Smooth muscle cell (in vitro differentiated cells): ENCODE measurements at regions not wholly inside any gene's neighbourhood (a gene's known extent, or its start where the extent isn't known, plus 50 kb on each side); places are given as distances from the start of the nearest gene placed in this dataset.

Source experiments
- DNase-seq: peaks from one replicate; lab custom pipeline; 2025; ENCODE audit not compliant: unreplicated experiment; lab: John Stamatoyannopoulos, UW
- H2AFZ ChIP-seq: fragments of 200-600 bp; sonication (generic); 2 replicates; pipeline ENCODE4 v1.6.0; 2016; ENCODE audit warnings: antibody characterized with exemption, low read depth, mild to moderate bottlenecking
- H3F3A ChIP-seq: fragments of 200-600 bp; sonication (generic); 2 replicates; pipeline ENCODE4 v1.6.0; 2017; ENCODE audit warnings: antibody characterized with exemption, low read depth
- H3K27ac ChIP-seq: fragments of 200-600 bp; sonication (generic); 2 replicates; pipeline ENCODE4 v1.5.1; 2016; ENCODE audit warnings: low read depth, mild to moderate bottlenecking
- H3K27me3 ChIP-seq: fragments of 200-600 bp; sonication (generic); 2 replicates; pipeline ENCODE4 v1.6.1; 2016; ENCODE audit warnings: low read depth, mild to moderate bottlenecking
- H3K36me3 ChIP-seq: fragments of 200-600 bp; sonication (generic); 2 replicates; pipeline ENCODE4 v1.5.1; 2016; ENCODE audit warnings: low read depth
- H3K4me1 ChIP-seq: fragments of 200-600 bp; sonication (generic); 2 replicates; pipeline ENCODE4 v1.5.1; 2016; ENCODE audit warnings: low read depth
- H3K4me2 ChIP-seq: fragments of 200-600 bp; sonication (generic); 2 replicates; pipeline ENCODE4 v1.6.0; 2016; ENCODE audit warnings: mild to moderate bottlenecking
- H3K4me3 ChIP-seq: fragments of 200-600 bp; sonication (generic); 2 replicates; pipeline ENCODE4 v1.5.1; 2016; ENCODE audit warnings: mild to moderate bottlenecking
- H3K79me2 ChIP-seq: fragments of 200-600 bp; sonication (generic); 2 replicates; pipeline ENCODE4 v1.6.0; 2016; ENCODE audit warnings: low read depth, mild to moderate bottlenecking
- H3K9ac ChIP-seq: fragments of 200-600 bp; sonication (generic); 2 replicates; pipeline ENCODE4 v1.6.0; 2016; ENCODE audit warnings: low read depth
- H3K9me3 ChIP-seq: fragments of 200-600 bp; sonication (generic); replicated peaks from 2 replicates; pipeline ENCODE4 v1.5.1; 2016; ENCODE audit warnings: low read depth
- H4K20me1 ChIP-seq: fragments of 200-600 bp; sonication (generic); 2 replicates; pipeline ENCODE4 v1.6.0; 2016; ENCODE audit warnings: low read depth
- CTCF ChIP-seq: fragments of 200-600 bp; sonication (generic); IDR thresholded peaks from 2 replicates; pipeline ENCODE4 v1.5.1; 2017; ENCODE audit warnings: borderline replicate concordance, mild to moderate bottlenecking, antibody characterized with exemption; ENCODE audit not compliant: insufficient read depth, poor library complexity, severe bottlenecking
- WGBS: methylation state at CpG from one replicate; pipeline ENCODE4 v1.1.7; 2016; ENCODE audit warnings: low lambda C conversion rate; 5-methylcytosine and 5-hydroxymethylcytosine counted together

- H3K4me1 ChIP-seq, result no peaks in the 10 kb centered on the region
- WGBS, result 88% methylated on average over 4 of the region's 4 CpGs
- H3K4me2 ChIP-seq, result no peak overlapping the region
- no peak overlapping the region for H2AFZ ChIP-seq
- H3K9ac ChIP-seq, result no peak overlapping the region
- H4K20me1 ChIP-seq, result no peaks in the 10 kb centered on the region
- no peak for DNase-seq
- no peaks in the 10 kb centered on the region for H3K36me3 ChIP-seq
- H3K27me3 ChIP-seq, result no peaks in the 10 kb centered on the region
- H3F3A ChIP-seq, result no peaks in the 10 kb centered on the region
- no peak overlapping the region for H3K27ac ChIP-seq
- no peak overlapping the region for H3K4me3 ChIP-seq
- no peaks in the 10 kb centered on the region for H3K9me3 ChIP-seq
- no peak for TF ChIP-seq CTCF
- no peaks in the 10 kb centered on the region for H3K79me2 ChIP-seq
These were observed 344.9 kb downstream of the TDRD15 start for GRCh38 chr2:21468624-21469023.

GRCh38 chr2:21469158-21469557 is 345.4 kb downstream of the TDRD15 start:
- Histone ChIP-seq H3K27me3 (no peaks in the 10 kb centered on the region), H3K4me1 (no peaks in the 10 kb centered on the region), H3K79me2 (no peaks in the 10 kb centered on the region), H3K9ac (no peak overlapping the region), H3K4me3 (no peak overlapping the region), H2AFZ (no peak overlapping the region), H3K4me2 (no peak overlapping the region), H3K36me3 (no peaks in the 10 kb centered on the region), H3F3A (no peaks in the 10 kb centered on the region), H3K9me3 (no peaks in the 10 kb centered on the region), H3K27ac (no peak overlapping the region), H4K20me1 (no peaks in the 10 kb centered on the region)
- DNase-seq, result no peak
- TF ChIP-seq CTCF, result no peak
- WGBS, result 93% methylated on average over 2 of the region's 2 CpGs

- no peaks in the 10 kb centered on the region for H3K4me1 ChIP-seq
- no peak overlapping the region for H3K4me2 ChIP-seq
- no peaks in the 10 kb centered on the region for H3K36me3 ChIP-seq
- no peaks in the 10 kb centered on the region for H3K79me2 ChIP-seq
- H3K27me3 ChIP-seq, result no peaks in the 10 kb centered on the region
- DNase-seq, result no peak
- WGBS, result 81% methylated on average over 4 of the region's 4 CpGs
- H3K9me3 ChIP-seq, result no peaks in the 10 kb centered on the region
- no peak overlapping the region for H3K4me3 ChIP-seq
- no peak overlapping the region for H3K9ac ChIP-seq
- H2AFZ ChIP-seq, result no peak overlapping the region
- no peak for TF ChIP-seq CTCF
- H4K20me1 ChIP-seq, result no peaks in the 10 kb centered on the region
- H3K27ac ChIP-seq, result no peak overlapping the region
- no peaks in the 10 kb centered on the region for H3F3A ChIP-seq
These were observed 345.8 kb downstream of the TDRD15 start for GRCh38 chr2:21469564-21469963.

GRCh38 chr2:21480162-21480561 is 356.4 kb downstream of the TDRD15 start:
- WGBS, result 97% methylated on average over 2 of the region's 2 CpGs
- Histone ChIP-seq H3K36me3 (no peaks in the 10 kb centered on the region), H3K9ac (no peak overlapping the region), H3K27ac (no peak overlapping the region), H3K79me2 (no peaks in the 10 kb centered on the region), H3K4me1 (no peaks in the 10 kb centered on the region), H3K9me3 (no peaks in the 10 kb centered on the region), H3K4me3 (no peak overlapping the region), H4K20me1 (no peaks in the 10 kb centered on the region), H2AFZ (no peak overlapping the region), H3K4me2 (no peak overlapping the region), H3F3A (no peaks in the 10 kb centered on the region), H3K27me3 (no peaks in the 10 kb centered on the region)
- DNase-seq, result no peak
- no peak for TF ChIP-seq CTCF
